Activated CD8-positive, alpha-beta memory T cell treated with anti-CD3 and anti-CD28 coated beads, Interleukin-2, amount 10 ng/mL, durations not matched to agents 7 days and 5 days (primary cell): ENCODE measurements at regions not wholly inside any gene's neighbourhood (a gene's known extent, or its start where the extent isn't known, plus 50 kb on each side); places are given as distances from the start of the nearest gene placed in this dataset.

ENCODE experiments used
- ATAC-seq: fragments of 150-1000 bp; cut with Tn5 transposase; one replicate; pipeline ENCODE4 v1.10.0; 2021; ENCODE audit warnings: moderate library complexity
- CTCF ChIA-PET: fragments of 350-600 bp; sonication (Branson Sonifier 250); formaldehyde crosslinking; loops from one replicate; lab custom pipeline; 2021; ENCODE audit warnings: antibody characterized with exemption; lab: Charles Lee
- DNase-seq: peaks from one replicate; pipeline ENCODE4 v3.0.0-alpha.2; 2020
- H3K27ac Mint-ChIP-seq: one replicate; pipeline ENCODE4 v1.8.0; 2021; ENCODE audit warnings: mild to moderate bottlenecking, mixed read lengths
- H3K27me3 Mint-ChIP-seq: one replicate; pipeline ENCODE4 v1.8.0; 2021; ENCODE audit warnings: mixed read lengths
- H3K36me3 Mint-ChIP-seq: one replicate; pipeline ENCODE4 v1.8.0; 2021; ENCODE audit warnings: mild to moderate bottlenecking, mixed read lengths
- H3K4me1 Mint-ChIP-seq: one replicate; pipeline ENCODE4 v1.8.0; 2021; ENCODE audit warnings: mixed read lengths
- H3K4me3 Mint-ChIP-seq: one replicate; pipeline ENCODE4 v1.8.0; 2021; ENCODE audit warnings: mild to moderate bottlenecking, moderate library complexity, mixed read lengths
- H3K9me3 Mint-ChIP-seq: one replicate; pipeline ENCODE4 v1.8.0; 2022; ENCODE audit warnings: low read depth, mixed read lengths

DNA sequence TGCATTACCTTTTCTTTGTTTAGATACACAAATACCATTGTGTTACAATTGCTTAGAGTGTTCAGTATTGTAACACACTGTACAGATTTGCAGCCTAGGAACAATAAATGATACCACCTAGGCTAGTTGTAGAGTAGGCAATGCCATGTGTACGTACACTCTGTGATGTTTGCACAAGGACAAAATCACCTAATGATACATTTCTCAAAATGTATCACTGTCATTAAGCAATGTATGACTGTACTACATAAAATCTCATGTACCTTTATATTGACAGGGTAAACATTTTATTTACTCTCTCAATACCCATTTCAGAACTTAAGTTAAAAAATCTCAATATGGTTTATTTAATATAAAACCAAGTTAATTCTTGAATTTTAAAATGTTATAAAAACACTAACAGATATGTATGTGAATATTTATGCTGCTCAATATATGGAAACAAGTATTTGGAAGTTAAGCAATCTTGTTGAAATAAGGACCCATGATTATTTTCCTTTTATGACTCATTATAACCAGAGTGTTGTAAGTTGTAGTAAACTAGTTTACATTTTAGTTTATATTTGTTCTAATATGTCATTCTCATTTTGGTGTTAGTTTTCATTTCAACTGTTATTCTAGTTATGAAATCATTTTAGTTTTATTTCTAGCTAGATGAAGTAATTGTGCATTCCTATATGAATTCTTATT lies 409.2 kb downstream of the TLL1 start:
- Mint-ChIP-seq H3K4me1 (peaks cover 6% of the 10 kb centered on the region), H3K27ac (no peak overlapping the region), H3K4me3 (no peak overlapping the region), H3K9me3 (no peaks in the 10 kb centered on the region), H3K27me3 (no peaks in the 10 kb centered on the region), H3K36me3 (no peaks in the 10 kb centered on the region)
- CTCF ChIA-PET = no interaction called here
- DNase-seq = no peak
- no peak for ATAC-seq

DNA sequence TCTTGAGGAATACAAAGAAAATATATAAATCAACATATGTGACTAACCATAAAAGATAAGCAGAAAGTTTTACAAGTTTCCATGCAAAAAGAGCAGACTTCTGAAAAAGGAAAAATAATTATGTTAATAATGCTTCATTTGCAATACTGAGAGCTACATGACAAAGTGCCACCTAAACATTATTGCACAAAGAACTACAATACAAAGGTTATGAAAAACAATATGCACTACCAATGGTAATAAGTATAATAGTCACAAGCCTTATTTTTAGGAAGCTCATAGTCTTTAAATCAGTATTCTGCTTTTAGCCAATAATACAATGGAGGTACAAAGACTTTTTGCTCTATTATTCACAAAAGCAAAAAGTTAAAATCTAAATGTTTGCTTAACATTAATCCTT lies 411.2 kb downstream of the TLL1 start:
- H3K4me3 Mint-ChIP-seq = no peak overlapping the region
- CTCF ChIA-PET = no interaction called here
- H3K9me3 Mint-ChIP-seq = no peaks in the 10 kb centered on the region
- no peak for ATAC-seq
- peaks cover 2% of the 10 kb centered on the region for H3K4me1 Mint-ChIP-seq
- H3K27me3 Mint-ChIP-seq = no peaks in the 10 kb centered on the region
- no peaks in the 10 kb centered on the region for H3K36me3 Mint-ChIP-seq
- DNase-seq = no peak
- no peak overlapping the region for H3K27ac Mint-ChIP-seq

DNA sequence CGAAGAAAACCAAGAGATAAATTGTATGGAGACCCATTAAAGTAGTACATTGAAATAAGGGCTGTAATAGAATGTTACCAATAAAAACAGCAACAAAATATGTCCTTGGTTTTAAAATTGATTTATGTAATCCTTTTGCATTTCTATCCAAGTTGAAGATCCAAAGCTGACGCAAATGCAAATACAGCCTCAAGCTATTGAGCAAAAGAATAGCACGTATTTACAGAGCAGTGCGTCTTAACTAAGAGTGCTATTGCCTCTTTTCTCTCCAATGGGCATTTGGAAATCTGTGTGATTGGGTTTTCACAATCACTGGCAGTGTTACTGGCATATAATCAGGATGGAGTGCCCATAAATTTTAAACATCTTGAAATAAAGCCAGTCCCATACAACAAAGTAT lies 417.4 kb downstream of the TLL1 start:
- Mint-ChIP-seq H3K9me3 (no peaks in the 10 kb centered on the region), H3K36me3 (no peaks in the 10 kb centered on the region), H3K27me3 (no peaks in the 10 kb centered on the region), H3K4me3 (no peak overlapping the region), H3K4me1 (no peaks in the 10 kb centered on the region), H3K27ac (no peak overlapping the region)
- CTCF ChIA-PET = no interaction called here
- no peak for ATAC-seq
- DNase-seq = no peak

GRCh38 chr4:166293556-166293955 lies 420.5 kb downstream of the TLL1 start:
- no peak for ATAC-seq
- Mint-ChIP-seq H3K4me3 (no peak overlapping the region), H3K9me3 (no peaks in the 10 kb centered on the region), H3K27me3 (no peaks in the 10 kb centered on the region), H3K4me1 (no peaks in the 10 kb centered on the region), H3K36me3 (no peaks in the 10 kb centered on the region), H3K27ac (no peak overlapping the region)
- CTCF ChIA-PET = no interaction called here
- no peak for DNase-seq

DNA sequence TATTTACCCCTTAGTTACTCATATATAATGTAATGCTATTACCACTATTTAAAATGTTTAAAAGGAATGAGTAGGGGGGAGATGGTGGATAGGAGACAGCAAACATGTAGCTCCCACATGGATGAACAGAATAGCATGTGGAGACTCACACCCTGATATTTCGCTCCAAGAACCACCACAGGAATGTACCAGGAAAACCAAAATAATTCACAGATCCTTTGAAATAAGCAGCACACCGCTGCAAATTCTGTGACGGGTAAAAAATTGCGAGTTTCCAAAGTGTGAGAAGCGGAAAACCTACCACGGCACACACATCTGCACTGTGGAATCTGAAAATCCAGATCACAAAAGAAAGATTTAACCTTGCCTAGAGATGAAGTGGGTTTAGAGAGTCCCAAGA lies 428.2 kb downstream of the TLL1 start:
- no peak for ATAC-seq
- Mint-ChIP-seq H3K4me1 (no peaks in the 10 kb centered on the region), H3K27ac (no peak overlapping the region), H3K4me3 (no peak overlapping the region), H3K36me3 (no peaks in the 10 kb centered on the region), H3K9me3 (peaks cover 2% of the 10 kb centered on the region), H3K27me3 (no peaks in the 10 kb centered on the region)
- CTCF ChIA-PET = no interaction called here
- no peak for DNase-seq

DNA sequence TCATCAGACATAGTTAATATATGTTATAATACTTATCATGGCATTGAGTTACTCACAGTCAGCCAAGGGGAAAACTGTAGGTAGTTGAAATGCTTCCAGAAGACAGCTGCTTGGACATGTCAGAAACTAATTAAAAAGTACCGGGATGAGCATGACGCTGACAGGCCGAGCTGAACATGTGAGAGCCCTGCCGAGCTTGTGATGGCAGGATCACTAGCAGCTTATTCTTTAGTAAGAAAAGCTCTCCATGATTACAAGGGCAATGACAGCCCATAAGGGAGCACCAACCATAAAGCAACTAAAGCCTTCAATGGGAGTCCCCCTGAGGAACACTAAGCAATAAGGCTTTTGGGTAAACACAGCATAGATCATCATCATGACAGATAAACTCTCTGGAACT lies 435.6 kb downstream of the TLL1 start:
- H3K27ac Mint-ChIP-seq = no peak overlapping the region
- H3K9me3 Mint-ChIP-seq = peaks cover 2% of the 10 kb centered on the region
- no peak for ATAC-seq
- CTCF ChIA-PET = no interaction called here
- DNase-seq = no peak
- no peaks in the 10 kb centered on the region for H3K4me1 Mint-ChIP-seq
- H3K27me3 Mint-ChIP-seq = no peaks in the 10 kb centered on the region
- no peak overlapping the region for H3K4me3 Mint-ChIP-seq
- no peaks in the 10 kb centered on the region for H3K36me3 Mint-ChIP-seq

- Mint-ChIP-seq H3K27me3 (no peaks in the 10 kb centered on the region), H3K9me3 (peaks cover 2% of the 10 kb centered on the region), H3K36me3 (no peaks in the 10 kb centered on the region), H3K27ac (no peak overlapping the region), H3K4me3 (no peak overlapping the region), H3K4me1 (no peaks in the 10 kb centered on the region)
- CTCF ChIA-PET = no interaction called here
- ATAC-seq = no peak
- no peak for DNase-seq
Measured at GRCh38 chr4:166309286-166309685, 436.2 kb downstream of the TLL1 start.

GRCh38 chr4:166311169-166311568 lies 438.1 kb downstream of the TLL1 start:
- H3K27ac Mint-ChIP-seq = no peak overlapping the region
- H3K4me3 Mint-ChIP-seq = no peak overlapping the region
- H3K4me1 Mint-ChIP-seq = no peaks in the 10 kb centered on the region
- CTCF ChIA-PET = no interaction called here
- DNase-seq (no peak), ATAC-seq (no peak)
- H3K9me3 Mint-ChIP-seq = no peaks in the 10 kb centered on the region
- H3K27me3 Mint-ChIP-seq = no peaks in the 10 kb centered on the region
- H3K36me3 Mint-ChIP-seq = no peaks in the 10 kb centered on the region

- CTCF ChIA-PET = no interaction called here
Measured at GRCh38 chr4:166312166-166312565, 439.1 kb downstream of the TLL1 start.

DNA sequence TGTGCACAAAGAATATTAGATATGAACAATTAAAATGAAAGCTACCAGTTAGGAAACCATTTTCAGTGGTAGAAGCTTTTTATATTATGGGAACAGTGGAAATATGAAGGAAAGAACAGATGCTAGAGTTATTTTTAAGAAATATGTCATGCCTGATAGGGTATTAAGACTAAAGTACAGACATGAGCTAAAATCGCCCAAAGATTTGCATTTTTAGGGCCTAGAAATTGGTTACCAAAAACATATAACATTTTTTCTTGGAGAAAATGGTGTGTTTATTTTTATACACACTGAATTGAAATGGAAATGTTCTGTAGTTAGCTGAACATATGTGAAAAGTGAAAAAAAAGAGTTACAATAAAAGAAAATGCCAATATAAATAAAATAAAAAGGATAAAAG lies 441.9 kb downstream of the TLL1 start:
- Mint-ChIP-seq H3K36me3 (no peaks in the 10 kb centered on the region), H3K4me1 (no peaks in the 10 kb centered on the region), H3K27me3 (no peaks in the 10 kb centered on the region), H3K9me3 (no peaks in the 10 kb centered on the region), H3K27ac (no peak overlapping the region), H3K4me3 (no peak overlapping the region)
- ATAC-seq = no peak
- no peak for DNase-seq
- CTCF ChIA-PET = no interaction called here

More at GRCh38 chr4:166312166-166312565, 439.1 kb downstream of the TLL1 start:
- Mint-ChIP-seq H3K27me3 (no peaks in the 10 kb centered on the region), H3K4me1 (no peaks in the 10 kb centered on the region), H3K36me3 (no peaks in the 10 kb centered on the region), H3K9me3 (no peaks in the 10 kb centered on the region), H3K4me3 (no peak overlapping the region), H3K27ac (no peak overlapping the region)
- no peak for DNase-seq
- ATAC-seq = no peak

DNA sequence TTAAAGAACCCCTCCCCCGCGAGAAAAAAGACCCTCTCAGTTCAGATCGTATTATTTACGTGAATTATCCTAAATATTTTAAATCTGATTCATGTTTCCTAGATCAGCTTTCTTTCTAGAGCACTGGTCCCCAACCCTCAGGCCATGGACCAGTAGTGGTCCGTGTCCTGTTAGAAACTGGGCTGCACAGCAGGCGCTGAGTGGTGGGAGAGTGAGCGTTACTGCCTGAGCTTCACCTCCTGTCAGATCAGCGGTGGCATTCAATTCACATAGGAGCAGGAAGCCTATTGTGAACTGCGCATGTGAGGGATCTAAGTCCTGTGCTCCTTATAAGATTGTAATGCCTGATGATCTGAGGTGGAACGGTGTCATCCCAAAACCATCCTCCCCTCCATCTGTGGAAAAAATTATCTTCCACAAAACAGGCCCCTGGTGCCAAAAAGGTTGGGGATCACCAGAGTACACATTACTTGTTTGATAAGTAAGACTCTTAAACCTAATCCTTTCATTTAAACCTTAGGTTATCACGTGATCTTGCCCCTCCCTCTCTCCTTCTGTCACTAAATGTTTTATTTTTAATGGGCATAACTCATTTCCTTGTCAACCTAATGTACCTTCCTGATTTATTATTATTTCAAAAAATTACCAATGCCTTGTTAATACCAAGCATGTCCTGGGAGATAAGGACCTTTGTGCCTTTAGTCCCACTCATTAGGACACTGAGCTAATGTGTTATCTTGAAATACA lies 442.9 kb downstream of the TLL1 start:
- Mint-ChIP-seq H3K4me3 (no peak overlapping the region), H3K27ac (no peak overlapping the region), H3K27me3 (no peaks in the 10 kb centered on the region), H3K9me3 (no peaks in the 10 kb centered on the region), H3K36me3 (no peaks in the 10 kb centered on the region), H3K4me1 (no peaks in the 10 kb centered on the region)
- ATAC-seq = no peak
- CTCF ChIA-PET = no interaction called here
- no peak for DNase-seq

DNA sequence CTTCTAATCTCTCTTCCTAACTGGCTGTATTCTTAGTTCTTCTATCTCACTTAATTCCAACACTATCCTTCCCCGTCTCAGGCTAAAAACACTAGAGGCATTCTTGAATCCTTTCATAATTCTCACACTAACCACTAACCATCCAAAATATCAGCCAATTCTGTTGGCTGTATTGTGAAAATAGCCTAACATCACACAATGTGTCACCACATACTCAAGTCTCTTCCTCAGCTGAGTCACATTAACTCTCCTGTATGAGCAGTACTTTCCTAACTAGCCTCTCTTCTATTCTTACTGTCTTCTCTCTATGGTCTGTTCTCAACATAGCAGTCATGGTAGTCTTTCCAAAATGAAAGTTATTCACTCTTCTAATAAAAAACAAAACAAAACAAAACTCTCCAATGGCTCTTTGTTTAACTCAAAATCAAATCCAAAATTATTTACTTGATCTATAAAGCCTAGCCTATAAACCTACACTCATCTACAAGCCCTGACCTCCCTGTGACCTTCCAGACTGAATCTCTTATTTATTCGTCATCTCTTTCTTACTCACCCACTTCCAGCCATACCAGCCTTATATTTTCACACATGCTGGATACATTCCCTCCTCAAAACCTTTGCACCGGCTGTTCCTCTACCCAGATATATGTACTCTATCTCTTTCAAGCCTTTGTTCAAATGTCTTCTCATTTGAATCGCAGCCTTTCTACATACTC lies 445.9 kb downstream of the TLL1 start:
- H3K4me3 Mint-ChIP-seq = no peak overlapping the region
- CTCF ChIA-PET = no interaction called here
- H3K9me3 Mint-ChIP-seq = no peaks in the 10 kb centered on the region
- no peaks in the 10 kb centered on the region for H3K4me1 Mint-ChIP-seq
- H3K36me3 Mint-ChIP-seq = no peaks in the 10 kb centered on the region
- no peaks in the 10 kb centered on the region for H3K27me3 Mint-ChIP-seq
- DNase-seq (no peak), ATAC-seq (no peak)
- no peak overlapping the region for H3K27ac Mint-ChIP-seq

GRCh38 chr4:166323250-166323649 lies 450.2 kb downstream of the TLL1 start:
- ATAC-seq = no peak

DNA sequence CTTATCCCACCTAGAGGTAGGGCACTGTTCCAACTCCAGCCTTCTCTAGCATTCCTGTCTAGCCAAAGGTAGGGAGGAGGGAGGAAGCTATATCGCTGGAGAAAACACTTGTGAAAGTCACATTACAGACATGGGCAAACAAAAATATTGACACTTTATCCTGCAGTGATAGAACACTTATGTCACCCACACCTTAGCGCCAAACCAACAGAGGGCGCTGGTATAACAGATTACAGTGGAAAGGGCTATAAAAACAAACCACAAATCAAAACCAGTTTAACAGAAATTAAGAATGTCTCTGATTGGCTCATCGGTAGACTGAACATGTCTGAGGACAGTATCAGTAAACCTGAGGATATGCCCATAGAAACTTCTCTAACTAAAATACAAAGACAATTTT lies 451.3 kb downstream of the TLL1 start:
- Mint-ChIP-seq H3K4me1 (no peaks in the 10 kb centered on the region), H3K27me3 (no peaks in the 10 kb centered on the region)
- CTCF ChIA-PET = no interaction called here

More at GRCh38 chr4:166323250-166323649, 450.2 kb downstream of the TLL1 start:
- no peak for DNase-seq
- no peaks in the 10 kb centered on the region for H3K4me1 Mint-ChIP-seq
- H3K36me3 Mint-ChIP-seq = no peaks in the 10 kb centered on the region
- peaks cover 2% of the 10 kb centered on the region for H3K9me3 Mint-ChIP-seq
- H3K27ac Mint-ChIP-seq = no peak overlapping the region
- CTCF ChIA-PET = no interaction called here
- H3K4me3 Mint-ChIP-seq = no peak overlapping the region
- H3K27me3 Mint-ChIP-seq = no peaks in the 10 kb centered on the region

More for the DNA sequence above, 451.3 kb downstream of the TLL1 start:
- Mint-ChIP-seq H3K36me3 (no peaks in the 10 kb centered on the region), H3K4me3 (no peak overlapping the region), H3K9me3 (peaks cover 2% of the 10 kb centered on the region), H3K27ac (no peak overlapping the region)
- DNase-seq (no peak), ATAC-seq (no peak)
